Epithelial cell of prostate (primary cell): ENCODE measurements at regions not wholly inside any gene's neighbourhood (a gene's known extent, or its start where the extent isn't known, plus 50 kb on each side); places are given as distances from the start of the nearest gene placed in this dataset.
"Not testable (repeated sequence)": the region's sequence is repeated elsewhere in the genome, so short reads cannot be mapped to it uniquely, and the experiment has no call there.

ENCODE experiments used
- DNase-seq: peaks from one replicate; pipeline ENCODE4 v3.0.0-alpha.2; 2011; ENCODE audit warnings: low read depth, low spot score
- H3K27ac ChIP-seq: fragments of 450-650 bp; 2 replicates; pipeline ENCODE4 v1.5.1; 2017; ENCODE audit warnings: mild to moderate bottlenecking

- H3K27ac ChIP-seq: no peak overlapping the region
- no peak for DNase-seq
Measured at GRCh38 chr16:7775072-7775488, 442.4 kb downstream of the RBFOX1 start.

DNA sequence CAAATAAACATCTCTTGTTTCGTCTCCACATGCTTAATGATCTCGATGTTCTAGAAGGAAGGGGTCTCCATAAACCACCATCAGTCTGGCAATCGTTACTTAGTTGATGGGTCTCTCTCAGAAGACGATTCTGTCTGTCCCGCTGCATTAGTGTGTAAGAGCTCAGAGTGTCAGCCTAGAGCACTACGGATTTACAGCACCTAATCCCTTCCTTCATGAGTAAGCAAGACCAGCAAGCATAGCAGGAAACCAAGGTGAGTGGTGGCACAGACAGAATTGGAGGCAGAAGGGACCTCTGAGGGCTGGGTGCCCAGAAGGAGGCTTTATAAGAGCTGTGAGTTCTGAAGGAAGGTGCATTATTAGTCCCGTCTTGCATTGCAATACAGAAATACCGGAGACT, 440.1 kb downstream of the RBFOX1 start:
- no peak overlapping the region for H3K27ac ChIP-seq
- DNase-seq: no peak

DNA sequence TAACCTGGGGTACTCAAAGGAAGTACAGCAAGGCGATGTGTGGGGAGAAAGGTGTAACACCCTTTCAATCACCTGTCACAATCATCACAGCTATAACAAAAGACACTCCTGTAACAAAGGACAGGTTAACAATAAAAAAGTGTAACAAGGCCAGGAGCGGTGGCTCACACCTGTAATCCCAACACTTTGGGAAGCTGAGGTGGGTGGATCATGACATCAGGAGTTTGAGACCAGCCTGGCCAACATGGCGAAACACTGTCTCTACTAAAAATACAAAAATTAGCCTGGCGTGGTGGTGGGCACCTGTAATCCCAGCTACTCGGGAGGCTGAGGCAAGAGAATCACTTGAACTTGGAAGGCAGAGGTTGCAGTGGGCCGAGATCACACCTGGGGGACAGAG, 436.4 kb downstream of the RBFOX1 start:
- not testable (repeated sequence) for DNase-seq, H3K27ac ChIP-seq

DNA sequence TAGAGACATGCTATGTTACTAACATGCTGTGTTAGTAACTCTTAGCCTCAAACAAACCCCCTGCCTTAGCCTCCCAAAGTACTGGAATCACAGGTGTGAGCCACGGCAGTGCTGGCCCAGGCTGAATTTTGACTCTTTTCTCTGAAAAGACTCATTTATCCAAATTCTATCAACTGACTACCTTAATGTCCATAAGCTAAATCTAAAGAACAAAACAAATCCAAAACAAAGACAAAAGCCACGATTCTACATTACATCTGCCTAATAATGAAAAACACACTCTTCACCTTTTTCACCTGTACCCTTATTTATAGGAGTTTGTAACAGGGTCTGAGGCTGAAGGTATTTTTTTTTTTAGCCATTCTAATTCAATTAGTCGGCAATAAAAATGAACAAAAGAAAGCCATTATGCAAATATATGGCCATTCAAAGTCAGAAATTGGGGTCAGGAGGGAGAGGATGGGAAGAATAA, 432.5 kb downstream of the RBFOX1 start:
- no peak overlapping the region for H3K27ac ChIP-seq
- DNase-seq: no peak

DNA sequence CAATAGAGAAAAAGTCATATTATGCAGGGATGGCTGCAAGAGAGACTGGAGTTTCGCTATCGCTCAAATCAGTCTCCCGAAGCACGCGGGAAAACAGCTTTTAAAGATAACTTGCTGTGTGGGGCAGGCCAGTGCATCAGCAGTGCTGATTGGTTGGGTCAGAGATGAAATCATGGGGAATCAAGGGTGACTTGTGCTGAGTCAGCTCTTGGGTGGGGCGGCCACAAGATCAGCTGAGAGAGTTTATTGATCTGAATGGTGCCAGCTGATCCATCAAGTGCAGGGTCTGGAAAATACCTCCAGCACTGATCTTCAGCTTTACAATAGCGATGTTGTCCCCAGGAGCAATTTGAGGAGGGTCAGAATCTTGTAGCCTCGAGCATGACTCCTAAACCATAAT, 430.5 kb downstream of the RBFOX1 start:
- no peak overlapping the region for H3K27ac ChIP-seq
- DNase-seq: no peak
